ENCODE measurements at regions not wholly inside any gene's neighbourhood (a gene's known extent, or its start where the extent isn't known, plus 50 kb on each side); places are given as distances from the start of the nearest gene placed in this dataset.
A peak's percentile ranks its signal among the peaks of the same experiment; 100 is the strongest.

GRCh38 chr3:167895684-167896083, 160.2 kb downstream of the SERPINI1 start:
- no peak for DNase-seq (ENCODE audit: low read depth)

- no peak for DNase-seq (ENCODE audit: low read depth)
These were observed 159.7 kb downstream of the SERPINI1 start for GRCh38 chr3:167895178-167895577.

GRCh38 chr3:167892205-167892604, 156.7 kb downstream of the SERPINI1 start:
- DNase-seq (ENCODE audit: low read depth), result no peak

GRCh38 chr3:167887096-167887495, 151.6 kb downstream of the SERPINI1 start:
- DNase-seq (ENCODE audit: low read depth), result no peak

GRCh38 chr3:167886690-167887089, 151.2 kb downstream of the SERPINI1 start:
- DNase-seq (ENCODE audit: low read depth), result no peak

- no peak for DNase-seq (ENCODE audit: low read depth)
These were observed 149.8 kb downstream of the SERPINI1 start for GRCh38 chr3:167885277-167885676.

GRCh38 chr3:167884481-167884880, 149.0 kb downstream of the SERPINI1 start:
- DNase-seq (ENCODE audit: low read depth), result no peak

GRCh38 chr3:167883452-167883851, 147.9 kb downstream of the SERPINI1 start:
- DNase-seq (ENCODE audit: low read depth), result no peak

GRCh38 chr3:167882057-167882667, 146.6 kb downstream of the SERPINI1 start:
- DNase-seq (ENCODE audit: low read depth), result peak; percentile 39

GRCh38 chr3:167880183-167880582, 144.7 kb downstream of the SERPINI1 start:
- DNase-seq (ENCODE audit: low read depth), result no peak

GRCh38 chr3:167876620-167877281, 141.2 kb downstream of the SERPINI1 start:
- peak; percentile 83 for DNase-seq (ENCODE audit: low read depth)
